ENCODE measurements at regions not wholly inside any gene's neighbourhood (a gene's known extent, or its start where the extent isn't known, plus 50 kb on each side); places are given as distances from the start of the nearest gene placed in this dataset.
"Not testable (repeated sequence)": the region's sequence is repeated elsewhere in the genome, so short reads cannot be mapped to it uniquely, and the experiment has no call there.

GRCh38 chr6:85707515-85708145 is 64.9 kb upstream of the SYNCRIP start:
- DNase-seq, result not testable (repeated sequence)

GRCh38 chr6:85706272-85706671 is 63.6 kb upstream of the SYNCRIP start:
- DNase-seq, result no peak

- no peak for DNase-seq
Measured at GRCh38 chr6:85705220-85705619, 62.5 kb upstream of the SYNCRIP start.

- DNase-seq, result no peak
Measured at GRCh38 chr6:85703406-85703805, 60.7 kb upstream of the SYNCRIP start.

Measured in NCI-H446 (cell line).